ENCODE measurements at regions not wholly inside any gene's neighbourhood (a gene's known extent, or its start where the extent isn't known, plus 50 kb on each side); places are given as distances from the start of the nearest gene placed in this dataset.
"Not testable (repeated sequence)": the region's sequence is repeated elsewhere in the genome, so short reads cannot be mapped to it uniquely, and the experiment has no call there.

DNA sequence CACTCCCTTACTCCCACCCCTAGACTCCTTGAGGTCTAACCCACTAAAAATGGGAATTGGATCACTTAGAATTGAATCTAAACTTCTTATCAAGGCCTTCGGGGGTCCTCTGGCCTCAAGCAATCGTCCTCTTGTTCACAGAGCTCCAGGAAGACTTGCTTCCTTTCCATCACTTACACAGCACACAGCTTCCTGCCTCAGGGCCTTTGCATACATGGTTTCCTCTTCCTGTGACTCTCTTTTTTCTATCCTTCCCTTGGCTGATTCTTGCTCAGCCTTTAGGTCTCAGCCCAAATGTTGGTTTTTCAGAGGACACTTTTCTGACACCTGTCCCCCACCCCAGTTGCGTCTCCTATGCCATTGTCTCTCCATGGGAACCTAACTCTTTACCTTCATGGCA lies 50.0 kb upstream of the ALDH1B1 start:
- no peak for DNase-seq
- Histone ChIP-seq H3K9me3 (no peaks in the 10 kb centered on the region), H3K4me3 (no peak overlapping the region), H3K36me3 (no peaks in the 10 kb centered on the region), H3K27me3 (peaks cover 2% of the 10 kb centered on the region; the same call in 1 of the 2 replicates)

DNA sequence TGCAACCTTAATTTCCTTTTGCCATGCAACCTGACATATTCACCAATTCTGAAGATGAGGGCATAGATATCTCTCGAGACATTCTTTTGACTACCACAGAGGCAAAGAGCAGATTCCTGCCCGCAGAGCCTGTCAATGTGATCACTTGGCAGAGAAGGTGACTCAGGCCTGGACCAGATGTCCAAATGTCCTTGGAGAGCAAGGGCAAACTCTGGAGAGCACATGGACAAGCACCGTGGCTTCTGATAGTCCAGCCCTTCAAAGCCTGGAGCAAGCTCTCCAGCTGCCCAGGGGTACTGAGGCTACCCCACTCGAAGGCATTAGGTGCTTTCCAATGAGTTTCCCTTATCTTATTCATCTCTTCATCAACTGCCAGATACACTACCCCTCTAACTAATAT lies 50.4 kb upstream of the ALDH1B1 start:
- no peak for DNase-seq

DNA sequence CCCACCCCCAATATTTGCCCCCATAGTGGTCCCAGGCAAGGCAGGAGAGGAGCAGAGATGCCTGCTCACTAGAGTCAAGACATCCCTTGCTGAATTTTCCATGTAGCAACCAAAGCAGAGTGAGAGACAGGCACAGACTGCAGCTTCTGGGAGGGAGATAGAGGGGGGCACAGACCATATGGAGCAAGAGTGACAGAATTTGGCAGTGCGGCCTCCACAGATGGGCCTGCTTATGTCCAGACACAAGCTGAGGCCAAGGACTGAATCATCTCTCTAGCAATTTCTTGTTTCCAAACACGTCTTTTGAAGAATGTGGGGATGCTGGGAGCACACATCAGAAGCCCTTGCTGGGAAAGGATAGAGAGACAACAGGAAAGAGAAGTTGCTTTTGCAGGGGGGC lies 53.0 kb upstream of the ALDH1B1 start:
- Histone ChIP-seq H3K36me3 (no peaks in the 10 kb centered on the region), H3K4me3 (no peak overlapping the region), H3K9me3 (no peaks in the 10 kb centered on the region), H3K27me3 (peaks cover 5% of the 10 kb centered on the region; the same call in 1 of the 2 replicates)
- DNase-seq, result peak; percentile 71

More for the DNA sequence above, 50.4 kb upstream of the ALDH1B1 start:
- H3K9me3 ChIP-seq, result no peaks in the 10 kb centered on the region
- peaks cover 2% of the 10 kb centered on the region; the same call in 1 of the 2 replicates for H3K27me3 ChIP-seq
- no peak overlapping the region for H3K4me3 ChIP-seq
- H3K36me3 ChIP-seq, result no peaks in the 10 kb centered on the region

DNA sequence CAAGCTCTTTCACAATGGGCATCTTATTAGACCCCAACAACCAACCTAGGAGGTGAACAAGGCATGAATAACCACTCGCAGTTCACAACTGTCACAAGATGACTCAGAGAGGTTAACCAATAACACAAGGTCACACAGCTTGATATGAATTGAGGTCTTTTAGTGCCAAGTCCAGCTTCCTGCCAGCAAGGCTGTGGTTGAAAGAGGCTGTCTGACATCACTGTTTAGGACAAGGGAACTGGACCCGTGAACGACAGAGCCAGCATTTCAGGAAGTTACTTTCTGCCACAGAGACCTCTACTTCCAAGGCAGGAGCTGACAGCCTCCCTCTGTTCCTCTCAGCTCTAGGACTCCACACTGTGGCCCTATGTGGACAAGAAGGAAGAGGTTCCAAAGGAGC lies 53.4 kb upstream of the ALDH1B1 start:
- peak; percentile 83 for DNase-seq
- no peaks in the 10 kb centered on the region for H3K9me3 ChIP-seq
- peaks cover 5% of the 10 kb centered on the region; the same call in 1 of the 2 replicates for H3K27me3 ChIP-seq
- no peaks in the 10 kb centered on the region for H3K36me3 ChIP-seq
- no peak overlapping the region for H3K4me3 ChIP-seq

DNA sequence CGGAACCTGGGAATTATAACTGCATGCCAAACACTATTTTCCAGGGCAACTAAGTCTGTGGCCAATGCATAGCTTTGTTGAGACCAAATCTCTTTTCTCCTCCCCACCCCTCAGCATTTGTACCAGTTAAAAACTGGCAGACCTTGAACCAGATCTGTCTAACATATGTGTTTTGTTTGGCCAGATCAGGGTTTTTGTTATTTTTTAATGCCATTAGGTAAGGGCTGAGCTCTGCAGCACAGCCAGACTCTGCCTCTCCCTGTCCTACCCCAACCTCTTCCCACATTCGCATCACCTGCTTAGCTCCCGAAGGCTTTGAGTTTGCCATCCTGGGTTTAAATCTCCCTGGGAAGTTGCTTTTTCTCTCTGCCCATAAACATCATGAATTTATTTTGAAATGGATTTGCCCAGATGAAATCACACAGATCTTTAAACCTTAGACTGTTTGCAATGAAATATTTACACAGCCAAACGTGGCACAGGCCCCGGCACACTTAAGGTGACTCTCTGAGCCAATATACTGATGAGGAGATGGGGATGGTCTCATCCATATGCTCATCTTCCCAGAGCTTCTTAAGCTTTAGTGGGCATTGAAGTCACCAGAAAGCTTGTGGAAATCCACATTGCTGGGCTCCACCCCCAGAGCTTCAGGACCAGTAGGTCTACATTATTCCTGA lies 54.0 kb upstream of the ALDH1B1 start:
- Histone ChIP-seq H3K4me3 (no peak overlapping the region), H3K9me3 (no peaks in the 10 kb centered on the region), H3K27me3 (peaks cover 3% of the 10 kb centered on the region; the same call in 1 of the 2 replicates), H3K36me3 (no peaks in the 10 kb centered on the region)
- no peak for DNase-seq

DNA sequence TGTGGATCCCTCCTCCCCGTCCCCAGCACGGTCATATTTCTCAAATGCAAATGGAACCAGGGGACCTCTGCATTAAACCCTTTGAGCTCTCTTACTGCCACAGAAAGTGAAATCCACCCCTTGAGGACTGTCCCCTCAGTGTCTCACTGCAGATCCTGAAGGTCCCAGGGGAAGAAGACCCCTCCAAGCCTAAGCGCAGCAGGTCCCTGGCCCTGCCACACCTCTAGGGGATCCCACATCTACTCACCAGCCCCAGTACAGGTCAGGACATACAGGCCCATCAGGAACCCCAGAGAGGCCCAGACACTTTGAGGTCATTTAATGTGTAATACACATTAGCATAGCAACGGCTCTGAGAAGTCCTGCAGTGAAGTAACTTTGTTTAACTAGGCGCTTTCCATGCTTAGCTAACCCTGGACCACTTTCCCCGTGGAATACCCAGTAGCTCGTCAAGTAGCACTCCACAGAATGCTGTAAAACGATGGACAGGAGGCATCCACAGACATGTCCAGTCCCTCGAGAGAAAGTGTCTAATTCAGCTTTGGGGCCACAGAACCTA lies 54.7 kb upstream of the ALDH1B1 start:
- DNase-seq, result no peak
- H3K4me3 ChIP-seq, result no peak overlapping the region
- H3K36me3 ChIP-seq, result no peaks in the 10 kb centered on the region
- peaks cover 3% of the 10 kb centered on the region; the same call in 1 of the 2 replicates for H3K27me3 ChIP-seq
- no peaks in the 10 kb centered on the region for H3K9me3 ChIP-seq

DNA sequence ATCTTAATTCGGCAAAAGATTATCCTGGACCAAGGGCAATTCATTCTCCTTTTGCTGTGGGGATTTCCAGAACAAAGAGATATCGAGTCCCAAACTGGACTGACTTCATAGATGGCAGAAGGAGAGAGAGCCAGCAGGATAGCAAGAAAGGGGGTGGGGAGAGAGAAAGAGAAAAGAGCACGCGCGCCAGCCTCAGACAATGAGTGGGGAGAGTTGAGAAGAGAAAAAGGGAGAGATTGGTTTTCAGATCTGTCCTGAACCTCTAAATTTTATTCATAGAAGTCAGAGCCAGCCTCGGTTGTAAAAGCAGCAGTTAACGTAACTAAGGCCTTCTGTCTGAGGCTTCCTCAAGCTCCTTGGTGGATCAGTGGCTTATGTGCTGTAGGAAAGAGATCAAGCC lies 55.3 kb upstream of the ALDH1B1 start:
- Histone ChIP-seq H3K9me3 (no peaks in the 10 kb centered on the region), H3K27me3 (peaks cover 3% of the 10 kb centered on the region; the same call in 1 of the 2 replicates), H3K36me3 (no peaks in the 10 kb centered on the region), H3K4me3 (no peak overlapping the region)
- DNase-seq, result no peak

DNA sequence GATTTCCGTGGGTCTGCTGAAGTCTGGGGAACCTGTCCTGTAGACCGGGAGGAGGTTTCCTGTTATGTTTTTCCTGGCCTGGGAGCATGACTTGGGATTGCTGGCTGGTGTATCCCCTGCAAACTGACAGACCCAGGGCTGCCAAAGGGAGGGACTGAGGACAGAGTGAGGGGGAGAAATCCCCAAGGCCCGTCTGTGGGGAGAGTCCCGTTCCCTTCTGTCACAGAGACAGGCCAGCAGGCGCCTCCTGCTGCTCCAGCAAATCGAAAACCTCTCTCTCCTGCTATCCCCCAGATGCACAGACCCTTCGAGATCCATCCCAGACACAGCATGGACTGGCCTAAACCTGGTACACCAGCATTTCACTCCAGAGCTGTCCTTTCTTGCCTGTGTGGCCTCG lies 56.2 kb upstream of the ALDH1B1 start:
- Histone ChIP-seq H3K9me3 (no peaks in the 10 kb centered on the region), H3K4me3 (no peak overlapping the region), H3K27me3 (peaks cover 3% of the 10 kb centered on the region; the same call in 1 of the 2 replicates), H3K36me3 (no peaks in the 10 kb centered on the region)
- no peak for DNase-seq

DNA sequence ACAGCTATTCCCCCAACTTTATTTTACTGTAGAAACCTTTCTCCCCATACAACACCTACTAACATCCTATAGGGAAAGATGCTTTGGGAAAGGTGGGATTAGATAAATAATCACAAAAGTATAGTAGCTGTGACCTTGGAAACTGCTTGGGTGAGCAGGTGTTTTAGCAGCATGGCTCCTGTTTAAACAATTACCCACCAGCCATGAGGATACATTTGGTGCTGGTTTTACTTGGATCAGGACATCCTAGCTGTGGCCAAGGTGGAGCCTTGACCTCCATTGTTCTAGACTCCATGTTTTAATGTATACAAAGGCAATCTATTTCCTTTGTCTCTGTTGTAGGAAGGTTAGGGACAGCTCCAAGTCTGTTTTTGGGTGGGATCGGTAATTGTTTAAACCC lies 56.8 kb upstream of the ALDH1B1 start:
- DNase-seq, result no peak
- no peaks in the 10 kb centered on the region for H3K9me3 ChIP-seq
- no peaks in the 10 kb centered on the region for H3K36me3 ChIP-seq

DNA sequence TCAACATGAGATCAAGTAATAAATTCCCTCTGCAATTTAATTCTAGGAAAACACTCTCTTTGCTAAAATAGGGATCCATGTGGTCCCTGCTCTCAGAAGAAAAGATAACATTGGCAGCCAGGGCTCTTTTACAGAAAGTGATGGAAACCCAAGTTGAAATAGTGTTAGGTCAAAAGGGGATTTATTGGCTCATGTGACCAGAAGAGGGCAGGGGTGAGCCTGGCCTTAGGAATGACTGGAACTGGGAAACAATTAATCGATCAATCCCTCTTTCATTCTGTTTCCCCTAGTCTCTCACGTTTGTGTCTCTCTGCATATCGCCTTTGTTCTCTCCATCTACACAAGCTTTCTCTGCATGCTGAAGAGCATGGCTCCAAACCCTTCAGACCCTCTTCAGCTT lies 58.3 kb upstream of the ALDH1B1 start:
- Histone ChIP-seq H3K9me3 (no peaks in the 10 kb centered on the region), H3K36me3 (no peaks in the 10 kb centered on the region), H3K4me3 (no peak overlapping the region), H3K27me3 (peaks cover 6% of the 10 kb centered on the region; the same call in 1 of the 2 replicates)
- no peak for DNase-seq

More for the DNA sequence above, 56.8 kb upstream of the ALDH1B1 start:
- peaks cover 3% of the 10 kb centered on the region; the same call in 1 of the 2 replicates for H3K27me3 ChIP-seq
- no peak overlapping the region for H3K4me3 ChIP-seq

DNA sequence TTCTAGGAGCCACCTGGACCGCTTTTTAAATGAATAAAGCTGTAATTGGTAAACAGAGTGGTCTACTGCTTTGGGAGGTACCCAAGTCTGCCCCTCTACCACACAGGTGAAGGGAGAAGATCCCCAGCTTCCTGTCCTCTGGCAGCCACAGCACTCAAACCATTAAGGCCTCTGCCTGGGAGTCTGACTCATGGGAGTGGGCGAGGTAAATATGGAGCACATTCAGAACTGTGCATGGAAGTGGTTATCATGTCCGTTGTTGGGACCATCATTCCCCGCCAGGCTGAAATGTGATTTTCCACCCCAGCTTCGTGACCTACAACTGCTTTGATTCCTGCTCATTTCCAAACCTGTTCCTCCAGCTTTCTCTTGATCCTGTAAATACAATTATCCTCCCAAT lies 59.5 kb upstream of the ALDH1B1 start:
- Histone ChIP-seq H3K36me3 (no peaks in the 10 kb centered on the region), H3K4me3 (no peak overlapping the region), H3K9me3 (no peaks in the 10 kb centered on the region), H3K27me3 (peaks cover 6% of the 10 kb centered on the region; the same call in 1 of the 2 replicates)
- no peak for DNase-seq

DNA sequence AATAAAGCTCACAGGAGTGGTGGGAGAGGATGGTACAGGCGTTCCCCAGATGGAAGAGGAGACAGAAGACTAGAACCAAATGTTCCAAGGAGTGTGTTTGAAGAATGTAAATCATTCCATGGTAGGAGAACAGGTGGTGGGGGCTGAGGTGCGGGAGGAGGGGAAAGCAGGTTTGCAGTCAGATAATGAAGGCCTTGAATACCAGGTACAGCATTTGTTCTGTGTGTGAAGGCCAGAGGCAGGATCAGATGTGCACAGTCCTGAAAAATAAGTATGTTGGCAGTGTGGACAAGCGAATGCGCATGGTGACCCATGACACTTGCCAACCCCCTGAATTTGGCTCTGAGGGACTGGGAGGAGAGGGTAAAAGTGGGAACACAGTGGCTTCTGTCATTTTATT lies 59.9 kb upstream of the ALDH1B1 start:
- peaks cover 6% of the 10 kb centered on the region; the same call in 1 of the 2 replicates for H3K27me3 ChIP-seq
- no peak for DNase-seq

DNA sequence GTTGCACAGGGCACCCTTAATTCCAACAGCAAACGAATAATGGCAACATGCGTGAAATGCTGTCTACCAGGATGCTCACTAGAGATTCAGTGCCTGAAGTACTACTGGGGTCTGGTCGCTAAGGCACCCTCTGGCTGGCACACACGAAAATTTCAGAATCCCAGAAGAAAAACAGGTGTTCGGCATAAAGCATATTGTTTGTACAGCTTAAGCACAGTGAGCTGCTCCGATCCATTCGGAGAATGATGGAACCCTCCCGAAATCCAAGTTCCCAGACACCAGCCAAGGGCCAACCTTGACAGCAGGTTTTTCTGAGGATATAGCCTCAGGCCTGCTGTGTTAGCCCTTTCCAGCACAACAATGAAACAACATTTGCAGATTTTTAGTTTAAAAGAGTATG lies 61.4 kb upstream of the ALDH1B1 start:
- Histone ChIP-seq H3K36me3 (no peaks in the 10 kb centered on the region), H3K27me3 (peaks cover 6% of the 10 kb centered on the region; the same call in 1 of the 2 replicates), H3K4me3 (no peak overlapping the region), H3K9me3 (no peaks in the 10 kb centered on the region)
- DNase-seq, result no peak

More for the DNA sequence above, 59.9 kb upstream of the ALDH1B1 start:
- Histone ChIP-seq H3K4me3 (no peak overlapping the region), H3K9me3 (no peaks in the 10 kb centered on the region), H3K36me3 (no peaks in the 10 kb centered on the region)

DNA sequence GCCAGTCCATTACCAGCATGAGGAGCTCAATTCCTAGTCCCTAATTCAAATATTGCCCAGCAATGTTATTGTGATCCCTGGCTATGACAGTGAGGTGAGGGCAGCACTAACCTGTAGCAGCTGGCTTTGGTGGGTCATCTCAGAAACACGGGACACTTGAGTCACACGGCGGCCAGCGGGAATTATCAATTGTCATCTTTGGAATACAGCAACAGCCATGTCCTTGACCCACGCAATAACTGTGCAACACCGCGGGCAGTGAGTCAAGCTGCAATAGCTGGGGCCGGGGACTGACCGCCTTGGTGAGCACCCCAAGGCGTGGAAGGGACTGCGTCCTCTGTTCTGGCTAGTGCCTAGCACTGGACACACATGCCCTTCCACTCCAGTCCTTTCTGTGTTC lies 62.5 kb upstream of the ALDH1B1 start:
- no peak for DNase-seq
- H3K9me3 ChIP-seq, result no peaks in the 10 kb centered on the region
- H3K27me3 ChIP-seq, result peaks cover 3% of the 10 kb centered on the region; the same call in 1 of the 2 replicates
- no peak overlapping the region for H3K4me3 ChIP-seq
- no peaks in the 10 kb centered on the region for H3K36me3 ChIP-seq

DNA sequence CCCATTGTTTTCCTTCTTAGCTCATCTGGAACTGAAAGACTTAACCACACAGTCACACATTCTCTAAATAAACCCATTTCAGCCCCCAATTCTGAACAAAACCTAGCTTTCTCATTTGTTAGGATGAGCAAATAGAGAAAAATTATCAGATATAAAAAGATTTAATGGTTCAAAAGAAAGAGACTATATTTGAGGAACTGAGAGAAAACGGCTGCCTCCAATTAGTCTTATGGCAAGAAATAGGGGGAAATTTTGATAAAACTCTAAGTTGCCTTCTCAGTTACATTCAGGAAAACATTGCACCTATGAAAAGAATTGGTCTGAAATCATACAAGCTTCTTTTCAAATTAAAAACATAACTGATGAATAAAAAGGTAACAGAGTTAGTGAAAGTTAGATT lies 63.7 kb upstream of the ALDH1B1 start:
- H3K4me3 ChIP-seq, result no peak overlapping the region
- no peak for DNase-seq

DNA sequence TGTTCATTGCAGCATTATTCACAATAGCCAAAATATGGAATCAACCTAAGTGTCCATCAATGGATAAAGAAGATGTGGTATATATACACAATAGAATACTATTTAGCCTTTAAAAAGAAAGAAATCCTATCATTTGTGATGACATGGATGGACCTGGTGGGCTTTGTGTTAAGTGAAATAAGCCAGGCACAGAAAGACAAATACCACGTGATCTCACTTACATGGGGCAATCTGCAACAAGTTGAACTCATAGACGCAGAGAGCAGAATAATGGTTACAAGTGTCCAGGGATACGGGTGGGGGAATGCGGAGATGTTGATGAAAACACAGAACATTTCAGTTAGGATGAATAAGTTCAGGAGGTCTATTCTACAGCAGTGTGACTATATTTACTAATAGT lies 66.4 kb upstream of the ALDH1B1 start:
- Histone ChIP-seq H3K4me3 (no peak overlapping the region), H3K36me3 (no peaks in the 10 kb centered on the region), H3K9me3 (no peaks in the 10 kb centered on the region), H3K27me3 (peaks cover 16% of the 10 kb centered on the region)
- no peak for DNase-seq

More for the DNA sequence above, 63.7 kb upstream of the ALDH1B1 start:
- no peaks in the 10 kb centered on the region for H3K36me3 ChIP-seq
- peaks cover 3% of the 10 kb centered on the region; the same call in 1 of the 2 replicates for H3K27me3 ChIP-seq
- no peaks in the 10 kb centered on the region for H3K9me3 ChIP-seq

DNA sequence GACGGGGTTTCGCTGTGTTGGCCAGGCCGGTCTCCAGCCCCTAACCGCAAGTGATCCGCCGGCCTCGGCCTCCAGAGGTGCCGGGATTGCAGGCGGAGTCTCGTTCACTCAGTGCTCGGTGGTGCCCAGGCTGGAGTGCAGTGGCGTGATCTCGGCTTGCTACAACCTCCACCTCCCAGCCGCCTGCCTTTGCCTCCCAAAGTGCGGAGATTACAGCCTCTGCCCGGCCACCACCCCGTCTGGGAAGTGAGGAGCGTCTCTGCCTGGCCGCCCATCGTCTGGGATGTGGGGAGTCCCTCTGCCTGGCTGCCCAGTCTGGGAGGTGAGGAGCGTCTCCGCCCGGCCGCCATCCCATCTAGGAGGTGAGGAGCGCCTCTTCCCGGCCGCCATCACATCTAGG lies 68.3 kb upstream of the ALDH1B1 start:
- H3K9me3 ChIP-seq, DNase-seq, H3K36me3 ChIP-seq: not testable (repeated sequence)
- Histone ChIP-seq H3K27me3 (peaks cover 16% of the 10 kb centered on the region), H3K4me3 (peak overlapping the region; percentile 24)

DNA sequence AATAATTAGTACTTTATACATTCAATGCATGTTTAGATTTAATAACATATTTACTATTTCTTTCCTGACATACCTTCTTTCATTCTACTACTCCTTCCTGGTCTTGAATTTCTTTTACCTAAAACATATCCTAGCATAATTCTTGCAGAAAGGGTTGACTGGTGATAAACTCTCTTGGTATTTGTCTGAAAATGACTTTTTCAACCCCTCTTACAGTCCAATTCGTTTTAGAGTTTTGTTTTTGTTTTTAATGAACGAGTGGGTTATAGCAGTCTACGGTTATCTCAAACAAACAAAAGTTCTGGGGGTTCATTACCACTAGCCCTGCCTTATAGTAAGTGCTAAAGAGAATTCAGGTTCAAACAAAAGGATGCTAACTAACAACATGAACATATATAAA lies 69.6 kb upstream of the ALDH1B1 start:
- no peak for DNase-seq
- no peaks in the 10 kb centered on the region for H3K9me3 ChIP-seq
- H3K36me3 ChIP-seq, result no peaks in the 10 kb centered on the region

More for the DNA sequence above, 69.6 kb upstream of the ALDH1B1 start:
- H3K4me3 ChIP-seq, result no peak overlapping the region
- H3K27me3 ChIP-seq, result peaks cover 16% of the 10 kb centered on the region

Measured in MG63 (cell line).